CD4-positive, CD25-positive, alpha-beta regulatory T cell (primary cell): ENCODE measurements at regions not wholly inside any gene's neighbourhood (a gene's known extent, or its start where the extent isn't known, plus 50 kb on each side); places are given as distances from the start of the nearest gene placed in this dataset.
A peak's percentile ranks its signal among the peaks of the same experiment; 100 is the strongest.
"Not testable (repeated sequence)": the region's sequence is repeated elsewhere in the genome, so short reads cannot be mapped to it uniquely, and the experiment has no call there.

Source experiments
- ATAC-seq, 2 donors: fragments of 150-1000 bp; cut with Tn5 transposase; one replicate each; pipeline ENCODE4 v1.10.0; 2021; ENCODE audit warnings: low read depth in 2 of 2, moderate number of reproducible peaks in 2 of 2, moderate library complexity in 1 of 2
- DNase-seq, 3 donors: peaks; one replicate each; pipeline versions ENCODE4 v3.0.0 to v3.0.0-alpha.2; 2012 to 2022; ENCODE audit warnings: mixed read lengths in 1 of 3
- H3K27ac ChIP-seq: one replicate; pipeline ENCODE4 v1.7.0; 2013; ENCODE audit warnings: mild to moderate bottlenecking, low read length; ENCODE audit not compliant: insufficient read depth, poor library complexity, severe bottlenecking
- H3K27me3 ChIP-seq: one replicate; pipeline ENCODE4 v1.7.0; 2013; ENCODE audit warnings: low read length; ENCODE audit not compliant: control insufficient read depth, insufficient read depth
- H3K36me3 ChIP-seq: one replicate; pipeline ENCODE4 v1.7.0; 2013; ENCODE audit warnings: mild to moderate bottlenecking, low read length, moderate library complexity; ENCODE audit not compliant: control insufficient read depth, insufficient read depth
- H3K4me1 ChIP-seq: 2 replicates; pipeline ENCODE4 v1.7.0; 2013; ENCODE audit warnings: mild to moderate bottlenecking, low read length; ENCODE audit not compliant: insufficient read depth, control insufficient read depth, poor library complexity, severe bottlenecking
- H3K4me3 ChIP-seq: one replicate; pipeline ENCODE4 v1.7.0; 2013; ENCODE audit warnings: low read depth, mild to moderate bottlenecking, low read length, moderate library complexity
- H3K9me3 ChIP-seq, 2 experiments: 1 replicate in 1 of 2; 2 replicates in 1 of 2; pipeline ENCODE4 v1.7.0; 2013; ENCODE audit warnings: low read length in 2 of 2, mild to moderate bottlenecking in 1 of 2, moderate library complexity in 1 of 2; ENCODE audit not compliant: control insufficient read depth in 2 of 2
- H3K27ac Mint-ChIP-seq, 3 donors: one replicate each; pipeline ENCODE4 v1.8.0; 2020 to 2022; ENCODE audit warnings: mild to moderate bottlenecking in 3 of 3, mixed read lengths in 3 of 3, moderate library complexity in 2 of 3
- H3K27me3 Mint-ChIP-seq: one replicate; pipeline ENCODE4 v1.8.0; 2022; ENCODE audit warnings: mild to moderate bottlenecking, mixed read lengths
- H3K36me3 Mint-ChIP-seq: one replicate; pipeline ENCODE4 v1.8.0; 2020; ENCODE audit warnings: mixed read lengths
- H3K4me1 Mint-ChIP-seq, 4 donors: one replicate each; pipeline ENCODE4 v1.8.0; 2020 to 2022; ENCODE audit warnings: mixed read lengths in 4 of 4, mild to moderate bottlenecking in 1 of 4
- H3K4me3 Mint-ChIP-seq, 4 donors: one replicate each; pipeline ENCODE4 v1.8.0; 2020 to 2022; ENCODE audit warnings: mild to moderate bottlenecking in 4 of 4, mixed read lengths in 4 of 4, moderate library complexity in 3 of 4
- H3K9me3 Mint-ChIP-seq, 7 donors: one replicate each; pipeline ENCODE4 v1.8.0; 2020 to 2022; ENCODE audit warnings: mixed read lengths in 7 of 7, mild to moderate bottlenecking in 3 of 7, moderate library complexity in 2 of 7

DNA sequence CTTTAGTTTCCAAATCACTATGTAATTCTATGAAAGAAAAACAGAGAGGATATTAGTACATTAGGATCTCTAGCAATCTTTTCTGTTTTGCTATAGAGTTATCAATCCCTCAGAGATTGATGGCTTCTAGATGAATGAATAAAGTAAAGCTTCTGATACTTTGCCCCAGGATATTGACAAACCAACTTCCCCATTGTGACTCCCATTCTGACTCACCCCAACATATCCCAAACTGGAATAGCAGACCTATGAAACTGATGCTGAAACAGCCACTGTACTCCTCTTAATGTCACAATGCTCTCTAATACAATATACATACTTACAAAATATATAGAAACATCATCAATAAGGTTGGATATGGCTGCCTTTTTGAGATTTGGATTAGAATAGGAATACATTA is 442.1 kb upstream of the NR5A2 start:
- ATAC-seq = no peak
- H3K4me1 ChIP-seq = no peaks in the 10 kb centered on the region
- H3K27me3 ChIP-seq = peaks cover 3% of the 10 kb centered on the region
- no peaks in the 10 kb centered on the region for H3K9me3 ChIP-seq
- Mint-ChIP-seq H3K36me3 (no peaks in the 10 kb centered on the region), H3K27me3 (peaks cover 6% of the 10 kb centered on the region), H3K4me3 (no peak overlapping the region), H3K27ac (no peak overlapping the region), H3K9me3 (peaks cover 0 to 2% (median 0%) of the 10 kb centered on the region in 7 donors), H3K4me1 (peaks cover 0 to 4% (median 1%) of the 10 kb centered on the region in 4 donors)
- no peak overlapping the region for H3K4me3 ChIP-seq
- H3K27ac ChIP-seq = no peak overlapping the region
- DNase-seq = no peak
- H3K36me3 ChIP-seq = no peaks in the 10 kb centered on the region

DNA sequence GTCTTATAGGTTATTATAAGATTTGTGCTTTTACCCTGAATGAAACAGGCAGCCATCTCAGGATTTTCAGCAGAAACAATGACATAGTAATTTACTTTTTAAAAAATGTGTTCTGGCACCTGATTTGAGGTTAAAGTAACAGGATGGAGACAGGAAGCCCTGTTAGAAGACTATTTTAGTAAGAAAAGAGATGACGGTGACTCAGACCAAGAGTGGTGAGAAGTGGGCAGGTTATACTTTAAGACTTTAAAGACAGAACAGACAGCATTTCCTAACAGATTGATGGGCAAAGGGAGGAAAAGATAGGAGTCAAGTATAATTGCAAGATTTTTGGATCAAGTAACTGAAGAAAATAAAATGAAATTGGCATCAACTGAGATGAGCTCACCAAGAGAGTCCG is 436.8 kb upstream of the NR5A2 start:
- Histone ChIP-seq H3K9me3 (no peaks in the 10 kb centered on the region), H3K4me3 (no peak overlapping the region), H3K36me3 (no peaks in the 10 kb centered on the region), H3K27me3 (no peaks in the 10 kb centered on the region), H3K27ac (no peak overlapping the region), H3K4me1 (no peaks in the 10 kb centered on the region)
- Mint-ChIP-seq H3K36me3 (no peaks in the 10 kb centered on the region), H3K4me1 (peaks cover 0 to 10% (median 4%) of the 10 kb centered on the region in 4 donors), H3K9me3 (peaks cover 0 to 2% (median 0%) of the 10 kb centered on the region in 7 donors), H3K27me3 (no peaks in the 10 kb centered on the region), H3K4me3 (no peak overlapping the region), H3K27ac (no peak overlapping the region)
- no peak for ATAC-seq
- DNase-seq = peak in 1 of 3 donors; percentile 33

GRCh38 chr1:199591468-199591867 is 436.0 kb upstream of the NR5A2 start:
- no peaks in the 10 kb centered on the region for H3K36me3 Mint-ChIP-seq
- Histone ChIP-seq H3K27ac (no peak overlapping the region), H3K36me3 (no peaks in the 10 kb centered on the region), H3K4me1 (no peaks in the 10 kb centered on the region), H3K9me3 (no peaks in the 10 kb centered on the region), H3K4me3 (no peak overlapping the region), H3K27me3 (no peaks in the 10 kb centered on the region)
- no peak for DNase-seq
- peaks cover 0 to 4% (median 1%) of the 10 kb centered on the region in 7 donors for H3K9me3 Mint-ChIP-seq
- H3K27me3 Mint-ChIP-seq = peaks cover under 1% of the 10 kb centered on the region
- peaks cover 0 to 10% (median 4%) of the 10 kb centered on the region in 4 donors for H3K4me1 Mint-ChIP-seq
- no peak for ATAC-seq
- H3K4me3 Mint-ChIP-seq = no peak overlapping the region
- no peak overlapping the region for H3K27ac Mint-ChIP-seq

- DNase-seq = no peak
- Mint-ChIP-seq H3K36me3 (no peaks in the 10 kb centered on the region), H3K27ac (no peak overlapping the region), H3K4me1 (peaks cover 0 to 10% (median 4%) of the 10 kb centered on the region in 4 donors), H3K9me3 (peaks cover 0 to 8% (median 3%) of the 10 kb centered on the region in 7 donors), H3K4me3 (no peak overlapping the region), H3K27me3 (peaks cover 6% of the 10 kb centered on the region)
- Histone ChIP-seq H3K9me3 (no peaks in the 10 kb centered on the region), H3K27me3 (no peaks in the 10 kb centered on the region), H3K4me1 (no peaks in the 10 kb centered on the region), H3K4me3 (no peak overlapping the region), H3K36me3 (no peaks in the 10 kb centered on the region), H3K27ac (no peak overlapping the region)
- ATAC-seq = no peak
These were observed 434.0 kb upstream of the NR5A2 start for GRCh38 chr1:199593475-199593874.

- not testable (repeated sequence) for H3K27ac ChIP-seq, H3K36me3 Mint-ChIP-seq, H3K4me1 ChIP-seq, H3K4me3 Mint-ChIP-seq, H3K9me3 ChIP-seq, ATAC-seq, H3K27me3 ChIP-seq, H3K4me3 ChIP-seq, DNase-seq, H3K4me1 Mint-ChIP-seq, H3K9me3 Mint-ChIP-seq, H3K27ac Mint-ChIP-seq, H3K36me3 ChIP-seq
- peaks cover 12% of the 10 kb centered on the region for H3K27me3 Mint-ChIP-seq
These were observed 431.1 kb upstream of the NR5A2 start for GRCh38 chr1:199596448-199596847.

GRCh38 chr1:199597152-199597551 is 430.4 kb upstream of the NR5A2 start:
- Mint-ChIP-seq H3K4me1 (no peaks in the 10 kb centered on the region), H3K36me3 (no peaks in the 10 kb centered on the region), H3K4me3 (no peak overlapping the region), H3K9me3 (peaks cover 1 to 16% (median 6%) of the 10 kb centered on the region in 7 donors), H3K27me3 (peaks cover 14% of the 10 kb centered on the region), H3K27ac (no peak overlapping the region)
- Histone ChIP-seq H3K9me3 (no peaks in the 10 kb centered on the region), H3K36me3 (no peaks in the 10 kb centered on the region), H3K4me1 (no peaks in the 10 kb centered on the region), H3K27ac (no peak overlapping the region), H3K27me3 (no peaks in the 10 kb centered on the region), H3K4me3 (no peak overlapping the region)
- no peak for ATAC-seq
- DNase-seq = no peak

DNA sequence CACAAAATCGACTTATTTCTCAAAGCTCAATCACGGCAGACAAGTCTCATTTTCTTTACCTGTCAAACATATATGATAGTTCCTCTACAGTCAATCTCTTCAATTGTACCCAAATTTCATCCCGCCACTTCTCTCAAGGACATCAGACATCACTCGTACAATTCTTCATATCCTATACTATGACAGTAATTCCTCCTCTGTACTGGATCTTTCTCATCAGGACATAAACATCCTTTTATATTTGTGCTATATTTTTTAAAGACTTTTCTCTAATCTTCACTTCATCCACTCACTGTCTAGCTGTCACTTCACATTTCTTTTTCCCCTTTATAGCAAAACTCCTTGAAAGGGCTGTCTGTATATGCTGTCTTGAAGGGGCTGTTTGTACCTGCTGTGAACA is 419.1 kb upstream of the NR5A2 start:
- Histone ChIP-seq H3K36me3 (no peaks in the 10 kb centered on the region), H3K4me1 (no peaks in the 10 kb centered on the region), H3K27ac (no peak overlapping the region), H3K4me3 (no peak overlapping the region), H3K9me3 (no peaks in the 10 kb centered on the region), H3K27me3 (no peaks in the 10 kb centered on the region)
- Mint-ChIP-seq H3K4me1 (no peaks in the 10 kb centered on the region), H3K4me3 (no peak overlapping the region), H3K36me3 (no peaks in the 10 kb centered on the region), H3K9me3 (peaks cover 0 to 6% (median 3%) of the 10 kb centered on the region in 7 donors), H3K27me3 (peaks cover under 1% of the 10 kb centered on the region), H3K27ac (no peak overlapping the region)
- ATAC-seq (no peak), DNase-seq (no peak)

DNA sequence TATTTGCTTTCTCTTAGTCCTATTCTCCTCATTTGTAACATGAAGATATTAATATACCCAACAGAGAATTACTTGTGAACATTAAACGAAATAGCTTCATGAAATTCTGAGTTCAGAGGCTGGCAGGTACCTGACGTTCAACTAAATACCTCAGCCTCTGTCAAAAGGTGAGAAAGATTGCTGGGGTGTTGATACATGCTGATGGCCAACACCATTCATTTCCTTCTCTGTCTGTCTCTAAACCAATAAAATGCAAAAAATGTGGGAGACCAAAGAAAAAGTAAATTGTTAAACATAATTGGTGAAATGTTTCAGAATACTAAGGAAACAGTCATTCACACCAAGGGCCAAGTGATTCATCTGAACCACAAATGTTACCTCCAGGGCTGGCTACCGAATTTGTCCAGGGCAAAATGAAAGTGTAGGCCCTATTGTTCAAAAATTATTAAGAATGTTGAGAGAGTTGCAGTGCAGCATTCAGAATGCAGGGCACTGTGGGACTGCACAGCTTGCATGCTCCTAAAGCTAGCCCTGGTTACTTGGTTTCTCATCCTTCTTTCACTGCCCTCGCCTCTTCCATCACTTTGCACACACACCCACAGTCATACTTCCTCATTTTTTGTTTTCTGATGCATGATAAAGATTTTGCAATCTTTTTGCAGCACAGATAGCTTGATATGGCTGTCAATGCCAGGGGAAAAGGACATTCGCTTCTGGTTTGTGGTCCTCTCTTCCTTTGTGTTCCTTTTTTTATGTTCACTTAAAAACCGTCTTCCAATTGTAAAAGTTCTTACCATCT is 414.3 kb upstream of the NR5A2 start:
- Mint-ChIP-seq H3K27ac (peak overlapping the region in 1 of 3 donors; percentile 11), H3K4me1 (no peaks in the 10 kb centered on the region), H3K9me3 (peaks cover 0 to 2% (median 0%) of the 10 kb centered on the region in 7 donors), H3K27me3 (peaks cover 4% of the 10 kb centered on the region), H3K36me3 (no peaks in the 10 kb centered on the region), H3K4me3 (no peak overlapping the region)
- no peak overlapping the region for H3K27ac ChIP-seq
- no peaks in the 10 kb centered on the region for H3K9me3 ChIP-seq
- H3K36me3 ChIP-seq = no peaks in the 10 kb centered on the region
- no peaks in the 10 kb centered on the region for H3K27me3 ChIP-seq
- ATAC-seq (no peak), DNase-seq (no peak)
- no peaks in the 10 kb centered on the region for H3K4me1 ChIP-seq
- H3K4me3 ChIP-seq = no peak overlapping the region
